ENCODE measurements at regions not wholly inside any gene's neighbourhood (a gene's known extent, or its start where the extent isn't known, plus 50 kb on each side); places are given as distances from the start of the nearest gene placed in this dataset.
"Not testable (repeated sequence)": the region's sequence is repeated elsewhere in the genome, so short reads cannot be mapped to it uniquely, and the experiment has no call there.

- no peaks in the 10 kb centered on the region for H3K4me1 Mint-ChIP-seq
- H3K9me3 Mint-ChIP-seq: peaks cover 8% of the 10 kb centered on the region
- no peaks in the 10 kb centered on the region for H3K36me3 Mint-ChIP-seq (ENCODE audit: low read depth)
- no peaks in the 10 kb centered on the region for H3K27me3 Mint-ChIP-seq (ENCODE audit: low read depth, poor library complexity)
- no peak overlapping the region for H3K27ac Mint-ChIP-seq
- no peak for TF ChIP-seq CTCF (IDR thresholded peaks at IDR 0.05)
- DNase-seq: no peak
- no peak overlapping the region for H3K4me3 Mint-ChIP-seq
Observed at GRCh38 chr7:113519472-113519871, 399.3 kb downstream of the PPP1R3A start.

- DNase-seq: no peak
- no peaks in the 10 kb centered on the region for H3K36me3 Mint-ChIP-seq (ENCODE audit: low read depth)
- H3K4me3 Mint-ChIP-seq: no peak overlapping the region
- H3K27me3 Mint-ChIP-seq (ENCODE audit: low read depth, poor library complexity): peaks cover 3% of the 10 kb centered on the region
- no peak overlapping the region for H3K27ac Mint-ChIP-seq
- TF ChIP-seq CTCF (IDR thresholded peaks at IDR 0.05): no peak
- H3K9me3 Mint-ChIP-seq: no peaks in the 10 kb centered on the region
- H3K4me1 Mint-ChIP-seq: no peaks in the 10 kb centered on the region
Observed at GRCh38 chr7:113504691-113505090, 386.3 kb upstream of the SMIM30 start.

- no peaks in the 10 kb centered on the region for H3K9me3 Mint-ChIP-seq
- no peaks in the 10 kb centered on the region for H3K4me1 Mint-ChIP-seq
- no peak overlapping the region for H3K27ac Mint-ChIP-seq
- H3K36me3 Mint-ChIP-seq (ENCODE audit: low read depth): no peaks in the 10 kb centered on the region
- H3K4me3 Mint-ChIP-seq: no peak overlapping the region
- no peak for DNase-seq
- H3K27me3 Mint-ChIP-seq (ENCODE audit: low read depth, poor library complexity): peaks cover 3% of the 10 kb centered on the region
- no peak for TF ChIP-seq CTCF (IDR thresholded peaks at IDR 0.05)
Observed at GRCh38 chr7:113504142-113504541, 385.8 kb upstream of the SMIM30 start.

- H3K9me3 Mint-ChIP-seq; H3K27me3 Mint-ChIP-seq (ENCODE audit: low read depth, poor library complexity); DNase-seq; H3K36me3 Mint-ChIP-seq (ENCODE audit: low read depth); H3K4me3 Mint-ChIP-seq; H3K4me1 Mint-ChIP-seq; H3K27ac Mint-ChIP-seq: not testable (repeated sequence)
Observed at GRCh38 chr7:113496586-113496985, 378.2 kb upstream of the SMIM30 start.

GRCh38 chr7:113494797-113495566, 376.6 kb upstream of the SMIM30 start:
- H3K4me3 Mint-ChIP-seq; H3K9me3 Mint-ChIP-seq; H3K4me1 Mint-ChIP-seq; H3K27ac Mint-ChIP-seq; H3K27me3 Mint-ChIP-seq (ENCODE audit: low read depth, poor library complexity); H3K36me3 Mint-ChIP-seq (ENCODE audit: low read depth); DNase-seq: not testable (repeated sequence)

GRCh38 chr7:113491305-113491704, 373.0 kb upstream of the SMIM30 start:
- H3K4me3 Mint-ChIP-seq: no peak overlapping the region
- no peak for TF ChIP-seq CTCF (IDR thresholded peaks at IDR 0.05)
- H3K27ac Mint-ChIP-seq: no peak overlapping the region
- no peaks in the 10 kb centered on the region for H3K9me3 Mint-ChIP-seq
- DNase-seq: no peak
- no peaks in the 10 kb centered on the region for H3K36me3 Mint-ChIP-seq (ENCODE audit: low read depth)
- no peaks in the 10 kb centered on the region for H3K4me1 Mint-ChIP-seq
- H3K27me3 Mint-ChIP-seq (ENCODE audit: low read depth, poor library complexity): no peaks in the 10 kb centered on the region

Measured in nephron progenitor cell (in vitro differentiated cells).